T-helper 2 cell treated with Interferon-gamma antibody and Interleukin-4, amounts not matched to agents 5 μg/mL and 100 μg/mL, for 36 hours (primary cell): ENCODE measurements at regions not wholly inside any gene's neighbourhood (a gene's known extent, or its start where the extent isn't known, plus 50 kb on each side); places are given as distances from the start of the nearest gene placed in this dataset.

Source experiments
- DNase-seq: peaks from one replicate; pipeline ENCODE4 v3.0.0; 2021; ENCODE audit warnings: low spot score
- H3K27ac Mint-ChIP-seq: one replicate; pipeline ENCODE4 v1.8.0; 2021; ENCODE audit warnings: mild to moderate bottlenecking, mixed read lengths
- H3K27me3 Mint-ChIP-seq: one replicate; pipeline ENCODE4 v1.8.0; 2021; ENCODE audit warnings: low read depth, mixed read lengths
- H3K36me3 Mint-ChIP-seq: one replicate; pipeline ENCODE4 v1.8.0; 2021; ENCODE audit warnings: low read depth, mixed read lengths
- H3K4me1 Mint-ChIP-seq: one replicate; pipeline ENCODE4 v1.8.0; 2021; ENCODE audit warnings: low read depth, mixed read lengths
- H3K4me3 Mint-ChIP-seq: one replicate; pipeline ENCODE4 v1.8.0; 2022; ENCODE audit warnings: mild to moderate bottlenecking, moderate library complexity, mixed read lengths
- H3K9me3 Mint-ChIP-seq: one replicate; pipeline ENCODE4 v1.8.0; 2021; ENCODE audit warnings: mixed read lengths

DNA sequence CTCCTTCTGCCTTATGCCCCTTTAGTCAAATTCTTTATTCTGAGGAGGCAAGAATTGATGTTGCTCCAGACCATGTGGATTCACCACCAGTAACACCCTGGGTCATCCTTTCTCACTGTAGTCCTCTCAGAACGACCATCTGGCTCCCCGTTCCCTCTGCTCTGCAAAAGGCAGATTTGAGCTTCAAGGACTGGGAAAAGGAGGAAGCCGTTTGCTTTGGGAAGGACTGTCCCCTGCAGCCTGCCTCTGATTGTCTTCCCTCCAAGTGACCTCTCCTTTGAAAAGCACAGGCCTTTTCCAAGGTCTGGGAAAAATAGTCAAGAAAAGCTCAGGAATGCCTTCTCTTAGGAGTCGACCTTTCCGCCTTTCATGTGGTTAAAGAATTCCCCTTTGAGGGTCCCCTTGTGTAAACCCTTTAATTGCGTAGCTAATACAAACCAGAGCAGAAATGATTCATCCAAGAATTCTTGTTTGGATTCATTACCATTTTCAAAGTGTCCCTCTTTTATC is 130.1 kb upstream of the COPS8 start:
- Mint-ChIP-seq H3K27ac (no peak overlapping the region), H3K4me3 (no peak overlapping the region), H3K36me3 (no peaks in the 10 kb centered on the region), H3K27me3 (peaks cover 11% of the 10 kb centered on the region), H3K4me1 (peaks cover 14% of the 10 kb centered on the region), H3K9me3 (peaks cover 8% of the 10 kb centered on the region)
- no peak for DNase-seq

DNA sequence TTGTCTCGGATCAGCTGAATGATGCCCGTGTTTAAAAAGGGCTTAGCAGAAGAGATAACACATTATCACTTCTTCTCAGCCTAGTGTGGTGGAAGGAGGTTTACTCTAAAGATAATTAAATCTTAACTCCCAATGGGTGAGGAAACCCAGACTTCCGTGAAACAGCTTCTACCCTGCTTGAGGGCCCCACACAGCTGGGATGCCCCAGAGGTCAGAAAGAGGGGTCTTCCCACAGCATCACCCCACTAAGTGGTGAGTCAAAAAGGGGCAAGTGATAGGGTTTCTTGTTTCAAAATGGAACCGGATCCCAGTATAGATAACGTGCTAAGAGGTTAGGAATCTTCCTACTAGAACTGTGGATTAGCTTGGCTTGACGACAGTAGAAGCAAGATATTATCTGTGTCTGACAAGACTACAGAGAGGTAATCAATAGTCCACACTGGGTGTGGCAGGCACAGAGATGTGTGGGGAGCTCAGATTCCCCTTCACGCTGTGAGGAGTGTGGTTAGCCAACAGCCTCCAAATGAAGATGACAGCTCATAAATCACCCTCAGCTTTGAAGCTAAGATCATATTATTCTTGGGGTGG is 129.6 kb upstream of the COPS8 start:
- Mint-ChIP-seq H3K36me3 (no peaks in the 10 kb centered on the region), H3K9me3 (peaks cover 8% of the 10 kb centered on the region), H3K27me3 (peaks cover 11% of the 10 kb centered on the region), H3K4me1 (peaks cover 14% of the 10 kb centered on the region), H3K27ac (peak overlapping the region; percentile 17), H3K4me3 (peak overlapping the region; percentile 30)
- DNase-seq = peak; percentile 56

DNA sequence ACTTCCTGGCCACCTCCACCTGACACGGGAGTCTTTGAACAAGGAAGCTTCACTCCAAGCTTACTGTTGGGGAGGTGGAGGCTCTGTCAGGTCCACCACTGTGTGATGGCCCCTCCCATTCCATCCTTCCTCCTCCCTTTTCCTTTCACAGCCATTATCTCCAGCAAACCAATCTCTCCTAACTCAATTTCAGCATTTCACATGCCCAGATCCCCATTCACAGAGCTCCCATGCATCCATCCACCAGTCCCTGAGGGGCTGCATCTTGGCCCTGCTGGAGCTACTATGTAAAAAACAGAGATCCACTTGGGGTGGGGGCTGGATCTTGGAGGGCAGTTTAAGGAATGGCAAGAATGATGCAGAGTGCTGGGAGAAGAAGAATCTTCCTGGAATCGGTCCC is 129.0 kb upstream of the COPS8 start:
- Mint-ChIP-seq H3K27ac (peak overlapping the region; percentile 17), H3K9me3 (peaks cover 5% of the 10 kb centered on the region), H3K36me3 (no peaks in the 10 kb centered on the region), H3K4me1 (peaks cover 14% of the 10 kb centered on the region), H3K4me3 (peak overlapping the region; percentile 30), H3K27me3 (peaks cover 11% of the 10 kb centered on the region)
- DNase-seq = no peak

DNA sequence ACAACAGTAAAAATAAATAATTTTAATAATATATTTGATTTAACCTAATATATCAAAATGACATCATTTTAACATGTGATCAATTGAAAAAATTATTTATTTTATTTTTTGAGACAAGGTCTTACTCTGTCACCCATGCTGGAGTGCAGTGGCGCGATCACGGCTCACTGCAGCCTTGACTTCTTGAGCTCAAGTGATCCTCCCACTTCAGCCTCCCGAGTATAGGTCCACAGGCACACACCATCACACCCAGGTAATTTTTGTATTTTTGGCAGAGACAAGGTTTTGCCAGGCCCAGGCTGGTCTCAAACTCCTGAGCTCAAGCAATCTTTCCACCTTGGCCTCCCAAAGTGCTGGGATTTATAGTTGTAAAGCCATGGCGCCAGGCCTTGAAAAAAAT is 126.7 kb upstream of the COPS8 start:
- Mint-ChIP-seq H3K4me3 (no peak overlapping the region), H3K27me3 (peaks cover 4% of the 10 kb centered on the region), H3K9me3 (no peaks in the 10 kb centered on the region), H3K4me1 (peaks cover 14% of the 10 kb centered on the region), H3K36me3 (no peaks in the 10 kb centered on the region), H3K27ac (no peak overlapping the region)
- no peak for DNase-seq

DNA sequence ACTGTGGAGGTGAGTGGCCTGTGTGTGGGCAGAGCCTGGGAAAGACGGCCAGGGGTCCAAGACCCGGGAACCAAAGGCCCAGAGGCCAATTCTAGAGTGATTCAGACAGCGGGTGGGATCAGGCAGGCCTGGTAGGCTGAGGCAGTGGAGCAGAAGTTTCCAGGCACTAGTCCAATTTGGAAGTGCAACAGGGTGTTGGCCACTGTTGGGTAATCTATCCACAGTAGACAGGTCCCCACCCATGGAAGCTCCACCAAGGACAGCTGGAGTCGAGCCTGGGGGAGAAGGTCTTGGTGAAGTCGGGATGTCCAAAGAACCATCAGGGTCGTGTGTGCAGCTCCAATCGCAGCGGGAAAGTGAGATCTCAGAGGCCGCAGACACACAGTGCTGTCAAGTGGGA is 125.8 kb upstream of the COPS8 start:
- no peak overlapping the region for H3K27ac Mint-ChIP-seq
- H3K4me3 Mint-ChIP-seq = no peak overlapping the region
- peaks cover 14% of the 10 kb centered on the region for H3K4me1 Mint-ChIP-seq
- DNase-seq = no peak
- H3K27me3 Mint-ChIP-seq = peaks cover 4% of the 10 kb centered on the region
- H3K36me3 Mint-ChIP-seq = no peaks in the 10 kb centered on the region
- no peaks in the 10 kb centered on the region for H3K9me3 Mint-ChIP-seq

DNA sequence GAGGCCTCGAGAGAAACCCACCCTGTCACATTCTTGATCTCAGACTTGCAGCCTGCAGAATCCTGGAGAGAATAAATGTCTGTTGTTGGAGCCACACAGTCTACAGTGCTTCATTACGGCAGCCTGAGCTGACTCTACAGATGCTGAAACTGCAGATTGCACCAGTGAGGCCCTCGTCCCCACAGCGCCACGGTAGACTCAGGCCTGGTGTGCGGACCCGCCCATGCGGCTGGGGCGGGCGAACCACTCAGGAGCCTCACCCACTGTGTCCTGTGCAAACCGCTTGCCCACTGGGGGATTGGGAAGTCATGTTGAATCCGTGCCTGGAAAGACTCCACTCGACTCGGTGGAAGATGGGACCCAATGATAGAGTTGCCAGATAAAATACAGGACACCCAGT is 125.2 kb upstream of the COPS8 start:
- Mint-ChIP-seq H3K9me3 (no peaks in the 10 kb centered on the region), H3K4me1 (peaks cover 13% of the 10 kb centered on the region), H3K4me3 (no peak overlapping the region), H3K36me3 (no peaks in the 10 kb centered on the region), H3K27ac (no peak overlapping the region), H3K27me3 (peaks cover 4% of the 10 kb centered on the region)
- no peak for DNase-seq

DNA sequence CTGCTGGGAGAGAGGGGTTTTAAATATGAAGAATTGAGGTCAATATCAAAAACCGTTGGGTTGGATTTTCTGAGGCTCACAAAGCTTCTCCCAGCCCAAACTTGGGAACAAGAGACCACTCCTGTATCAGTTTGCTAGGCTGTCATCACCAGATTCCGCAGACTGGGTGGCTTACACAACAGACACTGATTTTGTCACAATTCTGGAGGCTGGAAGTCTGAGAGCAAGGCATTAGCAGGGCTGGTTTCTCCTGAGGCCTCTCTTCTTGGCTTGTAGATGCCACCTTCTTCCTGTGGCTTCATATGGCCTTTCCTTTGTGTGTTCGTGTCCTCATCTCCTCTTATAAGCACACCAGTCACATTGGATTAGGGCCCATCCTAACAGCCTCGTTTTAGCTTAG is 122.9 kb upstream of the COPS8 start:
- H3K27me3 Mint-ChIP-seq = peaks cover 4% of the 10 kb centered on the region
- DNase-seq = no peak
- H3K36me3 Mint-ChIP-seq = no peaks in the 10 kb centered on the region
- H3K4me1 Mint-ChIP-seq = peaks cover 13% of the 10 kb centered on the region
- no peaks in the 10 kb centered on the region for H3K9me3 Mint-ChIP-seq
- H3K4me3 Mint-ChIP-seq = no peak overlapping the region
- H3K27ac Mint-ChIP-seq = no peak overlapping the region

- no peaks in the 10 kb centered on the region for H3K36me3 Mint-ChIP-seq
- no peak for DNase-seq
- peaks cover 19% of the 10 kb centered on the region for H3K4me1 Mint-ChIP-seq
- H3K4me3 Mint-ChIP-seq = no peak overlapping the region
- peaks cover 4% of the 10 kb centered on the region for H3K27me3 Mint-ChIP-seq
- no peak overlapping the region for H3K27ac Mint-ChIP-seq
- H3K9me3 Mint-ChIP-seq = no peaks in the 10 kb centered on the region
Measured at GRCh38 chr2:236963631-236964182, 122.0 kb upstream of the COPS8 start.

- Mint-ChIP-seq H3K27ac (no peak overlapping the region), H3K27me3 (peaks cover 4% of the 10 kb centered on the region), H3K36me3 (no peaks in the 10 kb centered on the region), H3K9me3 (no peaks in the 10 kb centered on the region), H3K4me1 (peaks cover 25% of the 10 kb centered on the region), H3K4me3 (no peak overlapping the region)
- DNase-seq = no peak
Measured at GRCh38 chr2:236964291-236964690, 121.4 kb upstream of the COPS8 start.

GRCh38 chr2:236965021-236965840 is 120.5 kb upstream of the COPS8 start:
- no peak overlapping the region for H3K27ac Mint-ChIP-seq
- no peak for DNase-seq
- H3K4me1 Mint-ChIP-seq = peaks cover 34% of the 10 kb centered on the region
- H3K9me3 Mint-ChIP-seq = no peaks in the 10 kb centered on the region
- no peaks in the 10 kb centered on the region for H3K36me3 Mint-ChIP-seq
- peaks cover 2% of the 10 kb centered on the region for H3K27me3 Mint-ChIP-seq
- H3K4me3 Mint-ChIP-seq = no peak overlapping the region

DNA sequence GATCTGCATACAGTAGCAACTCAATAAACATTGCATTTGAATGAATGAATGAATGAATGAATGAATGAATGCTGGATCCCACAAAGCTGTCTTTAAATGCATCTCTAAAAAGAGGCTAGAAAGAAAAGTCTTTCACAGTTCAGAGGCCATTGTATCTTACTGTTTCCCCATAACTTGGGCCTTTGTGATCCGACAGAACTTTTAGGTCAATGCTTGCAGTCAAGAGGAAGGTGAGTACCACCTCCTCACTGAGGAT is 119.9 kb upstream of the COPS8 start:
- no peaks in the 10 kb centered on the region for H3K9me3 Mint-ChIP-seq
- DNase-seq = no peak
- peaks cover 2% of the 10 kb centered on the region for H3K27me3 Mint-ChIP-seq
- no peaks in the 10 kb centered on the region for H3K36me3 Mint-ChIP-seq
- H3K4me3 Mint-ChIP-seq = no peak overlapping the region
- peaks cover 36% of the 10 kb centered on the region for H3K4me1 Mint-ChIP-seq
- no peak overlapping the region for H3K27ac Mint-ChIP-seq

DNA sequence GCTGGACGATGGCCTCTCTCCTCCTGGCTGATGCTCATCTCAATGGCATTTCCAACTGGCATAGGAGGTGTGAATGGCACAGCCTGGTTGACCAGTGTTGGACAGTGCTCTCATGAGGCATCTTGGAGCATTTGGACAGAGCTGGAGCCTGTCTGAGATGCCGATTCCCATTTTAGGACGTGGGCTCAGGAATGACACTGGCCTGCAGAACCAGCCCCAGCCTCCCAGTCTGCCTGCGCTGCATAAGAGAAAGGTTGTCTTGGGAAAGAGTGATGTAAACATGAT is 118.2 kb upstream of the COPS8 start:
- no peaks in the 10 kb centered on the region for H3K9me3 Mint-ChIP-seq
- H3K27me3 Mint-ChIP-seq = peaks cover 2% of the 10 kb centered on the region
- H3K36me3 Mint-ChIP-seq = no peaks in the 10 kb centered on the region
- no peak overlapping the region for H3K4me3 Mint-ChIP-seq
- no peak overlapping the region for H3K27ac Mint-ChIP-seq
- H3K4me1 Mint-ChIP-seq = peaks cover 38% of the 10 kb centered on the region
- no peak for DNase-seq

DNA sequence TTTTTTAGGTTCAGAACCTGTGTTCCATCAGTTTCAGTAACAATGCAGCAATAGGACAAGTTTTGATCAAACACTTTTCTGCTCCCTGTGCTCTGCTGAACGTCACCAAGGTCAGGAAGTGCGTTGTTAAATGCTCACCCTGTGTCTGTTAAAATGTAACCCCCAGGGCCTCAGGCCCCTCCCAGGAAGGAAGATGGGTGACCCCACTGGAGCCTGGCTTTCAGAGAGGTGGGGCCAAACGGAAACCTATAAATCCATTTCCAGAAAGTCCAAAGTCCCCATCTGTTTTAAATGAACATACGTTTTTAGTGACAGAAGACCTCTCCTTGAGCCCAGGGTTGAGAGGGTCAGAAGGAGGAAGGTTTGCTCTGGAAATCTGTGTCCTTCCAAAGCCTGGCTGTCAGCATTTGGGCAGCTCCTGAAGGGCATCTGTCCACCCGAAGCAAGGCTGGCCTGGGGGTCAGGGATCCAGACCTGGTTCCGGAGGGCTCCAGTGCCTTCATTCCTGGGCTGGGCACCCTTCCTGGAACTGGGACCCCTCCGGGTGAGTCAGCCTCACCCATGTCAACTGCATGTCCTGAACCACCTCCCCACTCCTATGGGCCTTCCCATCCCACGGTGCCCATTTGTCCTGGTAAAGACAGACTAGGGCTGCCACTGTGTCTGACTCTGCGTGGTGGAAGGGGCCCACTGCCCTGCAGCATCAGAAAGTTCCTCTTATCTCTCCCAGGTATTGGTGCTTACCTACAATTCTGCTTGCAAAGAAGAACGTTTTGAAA is 117.4 kb upstream of the COPS8 start:
- peak overlapping the region; percentile 32 for H3K4me3 Mint-ChIP-seq
- DNase-seq = no peak
- peak overlapping the region; percentile 67 for H3K27ac Mint-ChIP-seq

GRCh38 chr2:236968880-236969534 is 116.7 kb upstream of the COPS8 start:
- no peaks in the 10 kb centered on the region for H3K9me3 Mint-ChIP-seq
- peak overlapping the region; percentile 78 for H3K4me3 Mint-ChIP-seq
- peaks cover 13% of the 10 kb centered on the region for H3K27me3 Mint-ChIP-seq
- H3K27ac Mint-ChIP-seq = peak overlapping the region; percentile 87
- no peaks in the 10 kb centered on the region for H3K36me3 Mint-ChIP-seq
- peaks cover 38% of the 10 kb centered on the region for H3K4me1 Mint-ChIP-seq
- DNase-seq = no peak

More for the DNA sequence above, 117.4 kb upstream of the COPS8 start:
- peaks cover 38% of the 10 kb centered on the region for H3K4me1 Mint-ChIP-seq
- H3K9me3 Mint-ChIP-seq = no peaks in the 10 kb centered on the region
- peaks cover 7% of the 10 kb centered on the region for H3K27me3 Mint-ChIP-seq
- H3K36me3 Mint-ChIP-seq = no peaks in the 10 kb centered on the region
